K562 (cell line): ENCODE measurements at regions not wholly inside any gene's neighbourhood (a gene's known extent, or its start where the extent isn't known, plus 50 kb on each side); places are given as distances from the start of the nearest gene placed in this dataset.

Experiments used
- CC2D1A ChIP-seq: fragments of 450-650 bp; IDR thresholded peaks from 2 replicates; pipeline ENCODE4 v1.6.1; 2017; ENCODE audit warnings: mild to moderate bottlenecking
- CREB1 ChIP-seq, 2 experiments: sonication (generic) in 1 of 2; formaldehyde crosslinking in 1 of 2; IDR thresholded peaks; 2 replicates each; pipeline versions ENCODE4 v1.6.1 to v1.8.0; 2012 to 2022; ENCODE audit warnings: inconsistent platforms in 1 of 2, mild to moderate bottlenecking in 1 of 2, missing genetic modification reagents in 1 of 2, moderate library complexity in 1 of 2
- HNRNPH1 ChIP-seq: fragments of 200-400 bp; formaldehyde crosslinking; optimal IDR thresholded peaks from 2 replicates; pipeline ENCODE3; 2017; ENCODE audit warnings: low read depth, mild to moderate bottlenecking, low read length, moderate library complexity
- HNRNPK ChIP-seq: fragments of 200-400 bp; formaldehyde crosslinking; IDR thresholded peaks from one replicate; pipeline ENCODE4 v1.6.1; 2018; ENCODE audit warnings: mild to moderate bottlenecking, low read depth, low read length; ENCODE audit not compliant: poor library complexity, severe bottlenecking
- POLR2A ChIP-seq: fragments of 450-650 bp; conservative IDR thresholded peaks from 2 replicates; pipeline ENCODE4 v1.6.1; 2016
- POLR2AphosphoS5 ChIP-seq: IDR thresholded peaks from 2 replicates; pipeline ENCODE4 v1.6.1; 2011; ENCODE audit warnings: mild to moderate bottlenecking, low read depth, low read length, moderate library complexity; ENCODE audit not compliant: control insufficient read depth, insufficient read depth
- TRIM28 ChIP-seq: fragments of 450-650 bp; IDR thresholded peaks from 2 replicates; pipeline ENCODE4 v1.6.1; 2017
- ZNF274 ChIP-seq: IDR thresholded peaks from 2 replicates; pipeline ENCODE4 v1.6.1; 2011; ENCODE audit warnings: low read depth, mild to moderate bottlenecking, low read length, moderate library complexity, borderline replicate concordance
- TF ChIP-seq, protein P1 (sequence below): fragments of 250-450 bp; sonication (Bioruptor Pico); IDR thresholded peaks from 2 replicates; pipeline ENCODE4 v1.8.0; 2022; ENCODE audit warnings: moderate library complexity, mild to moderate bottlenecking, inconsistent platforms
- TF ChIP-seq, protein P2 (sequence below), 3 experiments: IDR thresholded peaks in 2 of 3; conservative IDR thresholded peaks in 1 of 3; 2 replicates each; pipeline ENCODE4 v1.5.1; 2011 to 2012; ENCODE audit warnings: low read length in 3 of 3, mild to moderate bottlenecking in 3 of 3, control low read depth in 2 of 3, improper control_type of control experiment in 1 of 3, inconsistent platforms in 1 of 3, low read depth in 1 of 3, mixed read lengths in 1 of 3, moderate library complexity in 1 of 3; ENCODE audit not compliant: insufficient read depth in 2 of 3

DNA sequence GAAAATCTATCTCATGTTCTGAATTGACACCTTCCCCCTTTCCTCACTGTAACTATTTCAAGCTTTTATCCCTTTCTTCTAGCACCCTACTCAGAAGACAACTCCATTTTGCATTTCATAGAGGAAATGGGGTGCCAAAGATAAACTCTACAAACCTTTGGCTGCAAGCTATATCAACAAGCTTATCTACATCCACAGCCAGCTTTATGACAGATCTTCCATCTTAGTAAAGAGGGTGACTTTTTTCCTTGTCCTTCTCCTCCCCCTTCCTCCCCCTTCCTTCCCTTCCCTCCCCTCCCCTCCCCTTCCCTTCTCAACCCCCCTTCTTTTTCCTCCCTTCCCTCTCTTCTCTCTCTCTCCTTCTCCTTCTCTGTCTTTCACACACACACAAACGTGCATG is 58.0 kb upstream of the OLIG3 start:
- TF ChIP-seq CC2D1A (no peak), ZNF274 (no peak), HNRNPK (peak; percentile 45), POLR2AphosphoS5 (no peak), TRIM28 (no peak), CREB1 (IDR thresholded peaks at IDR 0.05) (no peak), CREB1 (CRISPR knock-in tag; IDR thresholded peaks at IDR 0.05) (no peak), POLR2A (no peak), HNRNPH1 (no peak)
- TF ChIP-seq, protein P1, sequence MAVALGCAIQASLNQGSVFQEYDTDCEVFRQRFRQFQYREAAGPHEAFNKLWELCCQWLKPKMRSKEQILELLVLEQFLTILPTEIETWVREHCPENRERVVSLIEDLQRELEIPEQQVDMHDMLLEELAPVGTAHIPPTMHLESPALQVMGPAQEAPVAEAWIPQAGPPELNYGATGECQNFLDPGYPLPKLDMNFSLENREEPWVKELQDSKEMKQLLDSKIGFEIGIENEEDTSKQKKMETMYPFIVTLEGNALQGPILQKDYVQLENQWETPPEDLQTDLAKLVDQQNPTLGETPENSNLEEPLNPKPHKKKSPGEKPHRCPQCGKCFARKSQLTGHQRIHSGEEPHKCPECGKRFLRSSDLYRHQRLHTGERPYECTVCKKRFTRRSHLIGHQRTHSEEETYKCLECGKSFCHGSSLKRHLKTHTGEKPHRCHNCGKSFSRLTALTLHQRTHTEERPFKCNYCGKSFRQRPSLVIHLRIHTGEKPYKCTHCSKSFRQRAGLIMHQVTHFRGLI (CRISPR knock-in tag) = no peak
- TF ChIP-seq, protein P2, sequence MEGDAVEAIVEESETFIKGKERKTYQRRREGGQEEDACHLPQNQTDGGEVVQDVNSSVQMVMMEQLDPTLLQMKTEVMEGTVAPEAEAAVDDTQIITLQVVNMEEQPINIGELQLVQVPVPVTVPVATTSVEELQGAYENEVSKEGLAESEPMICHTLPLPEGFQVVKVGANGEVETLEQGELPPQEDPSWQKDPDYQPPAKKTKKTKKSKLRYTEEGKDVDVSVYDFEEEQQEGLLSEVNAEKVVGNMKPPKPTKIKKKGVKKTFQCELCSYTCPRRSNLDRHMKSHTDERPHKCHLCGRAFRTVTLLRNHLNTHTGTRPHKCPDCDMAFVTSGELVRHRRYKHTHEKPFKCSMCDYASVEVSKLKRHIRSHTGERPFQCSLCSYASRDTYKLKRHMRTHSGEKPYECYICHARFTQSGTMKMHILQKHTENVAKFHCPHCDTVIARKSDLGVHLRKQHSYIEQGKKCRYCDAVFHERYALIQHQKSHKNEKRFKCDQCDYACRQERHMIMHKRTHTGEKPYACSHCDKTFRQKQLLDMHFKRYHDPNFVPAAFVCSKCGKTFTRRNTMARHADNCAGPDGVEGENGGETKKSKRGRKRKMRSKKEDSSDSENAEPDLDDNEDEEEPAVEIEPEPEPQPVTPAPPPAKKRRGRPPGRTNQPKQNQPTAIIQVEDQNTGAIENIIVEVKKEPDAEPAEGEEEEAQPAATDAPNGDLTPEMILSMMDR (IDR thresholded peaks at IDR 0.05 in 2 of 3, conservative IDR thresholded peaks at IDR 0.05 in 1 of 3; ENCODE audit: insufficient read depth in 2 of 3, low read depth in 1 of 3, low read length in 3 of 3) = no peak
